H1 (cell line): ENCODE measurements at regions not wholly inside any gene's neighbourhood (a gene's known extent, or its start where the extent isn't known, plus 50 kb on each side); places are given as distances from the start of the nearest gene placed in this dataset.

ENCODE experiments used
- CTCF ChIA-PET: fragments of 300-600 bp; sonication (Branson Sonifier 250); formaldehyde crosslinking; loops from one replicate; lab custom pipeline; 2021; ENCODE audit not compliant: partially characterized antibody; lab: Charles Lee
- POLR2A ChIA-PET: fragments of 300-600 bp; sonication (Branson Sonifier 250); formaldehyde crosslinking; loops from one replicate; lab custom pipeline; 2021; ENCODE audit warnings: inconsistent platforms; ENCODE audit not compliant: partially characterized antibody; lab: Charles Lee
- DNase-seq, 2 experiments: peaks; one replicate each; pipeline versions ENCODE4 v3.0.0 to v3.0.0-alpha.2; 2010 to 2022; ENCODE audit warnings: low spot score in 2 of 2, low read depth in 1 of 2, mixed read lengths in 1 of 2
- FAIRE-seq: peaks from 2 replicates; lab custom pipeline; 2011; peaks lifted over from hg19 to GRCh38; lab: Jason Lieb, UNC
- H2AFZ ChIP-seq: 2 replicates; pipeline ENCODE4 v1.8.1; 2012; ENCODE audit warnings: low read length, inconsistent platforms
- H2AK5ac ChIP-seq: 2 replicates; pipeline ENCODE4 v1.6.1; 2013; ENCODE audit warnings: low read depth, low read length
- H2BK120ac ChIP-seq: replicated peaks from 2 replicates; pipeline ENCODE3; 2013; ENCODE audit warnings: low read depth, low read length, inconsistent platforms
- H2BK12ac ChIP-seq: 2 replicates; pipeline ENCODE4 v1.6.1; 2013; ENCODE audit warnings: low read depth, low read length
- H2BK15ac ChIP-seq: 2 replicates; pipeline ENCODE4 v1.6.1; 2013; ENCODE audit warnings: low read length
- H2BK20ac ChIP-seq: 2 replicates; pipeline ENCODE4 v1.6.1; 2013; ENCODE audit warnings: low read length
- H2BK5ac ChIP-seq: 2 replicates; pipeline ENCODE4 v1.6.1; 2013; ENCODE audit warnings: low read depth, low read length
- H3K14ac ChIP-seq: 2 replicates; pipeline ENCODE4 v1.6.1; 2013; ENCODE audit warnings: inconsistent platforms; ENCODE audit not compliant: insufficient read length
- H3K18ac ChIP-seq: 2 replicates; pipeline ENCODE4 v1.6.1; 2013; ENCODE audit warnings: low read length; ENCODE audit errors: extremely low read depth
- H3K23ac ChIP-seq: 2 replicates; pipeline ENCODE4 v1.6.1; 2013; ENCODE audit warnings: inconsistent platforms; ENCODE audit not compliant: insufficient read length
- H3K23me2 ChIP-seq: 2 replicates; pipeline ENCODE4 v1.6.1; 2013; ENCODE audit warnings: low read depth, low read length
- H3K27ac ChIP-seq: 2 replicates; pipeline ENCODE4 v1.6.1; 2011; ENCODE audit warnings: low read depth, low read length, inconsistent platforms
- H3K27me3 ChIP-seq, 4 experiments: replicated peaks in 1 of 4; 1 replicate in 1 of 4; 2 replicates in 3 of 4; pipeline versions ENCODE4 v1.6.1 to v1.8.1; 2011 to 2013; ENCODE audit warnings: low read length in 3 of 4, mild to moderate bottlenecking in 3 of 4, inconsistent platforms in 2 of 4, mixed read lengths in 2 of 4, moderate library complexity in 1 of 4; ENCODE audit not compliant: control insufficient read depth in 3 of 4, insufficient read depth in 3 of 4; ENCODE audit errors: extremely low read depth in 1 of 4
- H3K36me3 ChIP-seq, 4 experiments: 2 replicates each; pipeline versions ENCODE4 v1.6.1 to v1.8.1; 2011 to 2013; ENCODE audit warnings: mild to moderate bottlenecking in 4 of 4, low read length in 3 of 4, moderate library complexity in 2 of 4, control low read depth in 1 of 4, inconsistent platforms in 1 of 4; ENCODE audit not compliant: insufficient read depth in 4 of 4, control insufficient read depth in 2 of 4
- H3K4ac ChIP-seq: replicated peaks from 2 replicates; pipeline ENCODE3; 2013; ENCODE audit warnings: low read length, low read depth, mixed read lengths, inconsistent platforms; ENCODE audit not compliant: insufficient read length
- H3K4me1 ChIP-seq, 4 experiments: replicated peaks in 1 of 4; 1 replicate in 1 of 4; 2 replicates in 3 of 4; pipeline versions ENCODE4 v1.6.1 to v1.8.1; 2011 to 2013; ENCODE audit warnings: low read length in 3 of 4, inconsistent platforms in 2 of 4, mixed read lengths in 1 of 4; ENCODE audit not compliant: insufficient read depth in 4 of 4, control insufficient read depth in 3 of 4
- H3K4me2 ChIP-seq, 2 experiments: 2 replicates each; pipeline versions ENCODE4 v1.6.1 to v1.8.1; 2011 to 2013; ENCODE audit warnings: low read depth in 2 of 2, low read length in 2 of 2, control low read depth in 1 of 2, inconsistent platforms in 1 of 2, mild to moderate bottlenecking in 1 of 2; ENCODE audit not compliant: insufficient read depth in 1 of 2
- H3K4me3 ChIP-seq, 4 experiments: fragments of 200-600, 300-600 bp in 1 of 4; sonication (generic), shearing (Covaris generic), sonication (Bioruptor Twin) in 1 of 4; 2 replicates each; pipeline versions ENCODE4 v1.5.1 to v1.8.1; 2011 to 2016; ENCODE audit warnings: low read length in 4 of 4, low read depth in 3 of 4, control low read depth in 2 of 4, inconsistent platforms in 2 of 4, mild to moderate bottlenecking in 2 of 4, mixed read lengths in 1 of 4, moderate library complexity in 1 of 4; ENCODE audit not compliant: insufficient read depth in 2 of 4; ENCODE audit errors: extremely low read depth in 1 of 4
- H3K56ac ChIP-seq: replicated peaks from 2 replicates; pipeline ENCODE3; 2013; ENCODE audit warnings: low read depth, mild to moderate bottlenecking, mixed read lengths, low read length, inconsistent platforms; ENCODE audit not compliant: insufficient read length
- H3K79me1 ChIP-seq: 2 replicates; pipeline ENCODE4 v1.6.1; 2013; ENCODE audit warnings: low read depth, low read length, control low read depth
- H3K79me2 ChIP-seq, 2 experiments: 2 replicates each; pipeline versions ENCODE4 v1.6.1 to v1.8.1; 2012 to 2013; ENCODE audit warnings: low read length in 2 of 2, mild to moderate bottlenecking in 2 of 2, inconsistent platforms in 1 of 2; ENCODE audit not compliant: insufficient read depth in 2 of 2, control insufficient read depth in 1 of 2
- H3K9ac ChIP-seq, 4 experiments: replicated peaks in 1 of 4; 1 replicate in 1 of 4; 2 replicates in 3 of 4; pipeline versions ENCODE4 v1.6.1 to v1.8.1; 2011 to 2013; ENCODE audit warnings: low read depth in 3 of 4, low read length in 3 of 4, control low read depth in 2 of 4, mild to moderate bottlenecking in 2 of 4, moderate library complexity in 2 of 4, inconsistent platforms in 1 of 4; ENCODE audit errors: extremely low read depth in 1 of 4
- H3K9me3 ChIP-seq, 2 experiments: 2 replicates each; pipeline versions ENCODE4 v1.6.1 to v1.8.1; 2012 to 2013; ENCODE audit warnings: mild to moderate bottlenecking in 2 of 2, moderate library complexity in 2 of 2, control low read depth in 1 of 2, inconsistent platforms in 1 of 2, low read depth in 1 of 2, low read length in 1 of 2, mixed read lengths in 1 of 2; ENCODE audit not compliant: insufficient read depth in 2 of 2
- H4K20me1 ChIP-seq, 2 experiments: replicated peaks in 1 of 2; 2 replicates each; pipeline versions ENCODE3 to v1.8.1; 2011 to 2013; ENCODE audit warnings: inconsistent platforms in 2 of 2, low read length in 2 of 2, mild to moderate bottlenecking in 1 of 2; ENCODE audit not compliant: insufficient read depth in 2 of 2, control insufficient read depth in 1 of 2
- H4K5ac ChIP-seq: 2 replicates; pipeline ENCODE4 v1.6.1; 2013; ENCODE audit warnings: low read length, low read depth, mixed read lengths, inconsistent platforms; ENCODE audit not compliant: insufficient read length
- H4K8ac ChIP-seq: 2 replicates; pipeline ENCODE4 v1.8.0; 2013; ENCODE audit warnings: mild to moderate bottlenecking, moderate library complexity, low read length, inconsistent platforms; ENCODE audit not compliant: insufficient read depth; ENCODE audit errors: extremely low read depth
- H4K91ac ChIP-seq: replicated peaks from 2 replicates; pipeline ENCODE3; 2013; ENCODE audit warnings: low read length, mixed read lengths, inconsistent platforms; ENCODE audit not compliant: insufficient read length
- ATF3 ChIP-seq: IDR thresholded peaks from 2 replicates; pipeline ENCODE4 v1.6.1; 2011; ENCODE audit warnings: low read depth, mild to moderate bottlenecking, low read length; ENCODE audit not compliant: insufficient read depth
- CHD1 ChIP-seq: IDR thresholded peaks from 2 replicates; pipeline ENCODE4 v1.6.1; 2012; ENCODE audit warnings: low read depth, low read length, improper control_type of control experiment
- CTCF ChIP-seq, 3 experiments: IDR thresholded peaks; 1 replicate in 2 of 3; 2 replicates in 1 of 3; pipeline versions ENCODE4 v1.5.1 to v1.6.1; 2011; ENCODE audit warnings: low read length in 3 of 3, mild to moderate bottlenecking in 3 of 3, inconsistent platforms in 2 of 3, low read depth in 1 of 3, moderate library complexity in 1 of 3; ENCODE audit not compliant: insufficient read depth in 1 of 3; ENCODE audit errors: control extremely low read depth in 1 of 3
- HDAC6 ChIP-seq: IDR thresholded peaks from one replicate; pipeline ENCODE4 v1.7.1; 2012; ENCODE audit warnings: low read depth, mild to moderate bottlenecking, inconsistent platforms, low read length, moderate library complexity
- RAD21 ChIP-seq, 2 experiments: IDR thresholded peaks in 1 of 2; conservative IDR thresholded peaks in 1 of 2; 2 replicates each; pipeline ENCODE4 v1.6.1; 2011; ENCODE audit warnings: low read depth in 2 of 2, low read length in 2 of 2, improper control_type of control experiment in 1 of 2, inconsistent platforms in 1 of 2, mild to moderate bottlenecking in 1 of 2, moderate library complexity in 1 of 2
- RFX5 ChIP-seq: IDR thresholded peaks from 2 replicates; pipeline ENCODE4 v1.6.1; 2011; ENCODE audit warnings: low read depth, low read length, improper control_type of control experiment, borderline replicate concordance
- SIRT6 ChIP-seq: IDR thresholded peaks from one replicate; pipeline ENCODE4 v1.7.1; 2012; ENCODE audit warnings: low read length, inconsistent platforms
- WGBS, 2 experiments: shearing (Covaris generic) in 1 of 2; methylation state at CpG; one replicate each; pipeline versions ENCODE4 v1.1.6 to v1.1.7; 2013 to 2015; ENCODE audit warnings: low lambda C conversion rate in 2 of 2, mixed read lengths in 2 of 2, inconsistent platforms in 1 of 2, low coverage in 1 of 2, missing lambda C conversion rate in 1 of 2; ENCODE audit not compliant: insufficient replicate concordance in 2 of 2, insufficient coverage in 1 of 2, insufficient read length in 1 of 2; ENCODE audit errors: extremely low coverage in 1 of 2, missing lambda C conversion rate in 1 of 2; 5-methylcytosine and 5-hydroxymethylcytosine counted together

- Histone ChIP-seq H2BK15ac (peak overlapping the region; percentile 61; the same call in 1 of the 2 replicates), H3K36me3 (no peaks in the 10 kb centered on the region), H2BK120ac (no peak overlapping the region), H4K5ac (no peak overlapping the region), H4K91ac (no peak overlapping the region), H3K56ac (no peak overlapping the region), H3K4me2 (no peak overlapping the region), H3K23me2 (no peaks in the 10 kb centered on the region), H3K27ac (no peak overlapping the region), H4K20me1 (no peaks in the 10 kb centered on the region), H3K4ac (no peak overlapping the region), H2AFZ (no peak overlapping the region), H3K23ac (no peak overlapping the region), H2BK5ac (no peak overlapping the region), H3K14ac (no peak overlapping the region), H4K8ac (no peak overlapping the region), H3K27me3 (no peaks in the 10 kb centered on the region), H3K79me2 (no peaks in the 10 kb centered on the region), H2BK12ac (no peak overlapping the region), H3K9ac (no peak overlapping the region), H3K18ac (no peak overlapping the region), H3K4me3 (no peak overlapping the region), H3K9me3 (no peaks in the 10 kb centered on the region), H2BK20ac (no peak overlapping the region), H3K79me1 (no peaks in the 10 kb centered on the region), H3K4me1 (no peaks in the 10 kb centered on the region), H2AK5ac (no peak overlapping the region)
- TF ChIP-seq RAD21 (IDR thresholded peaks at IDR 0.05 in 1 of 2, conservative IDR thresholded peaks at IDR 0.05 in 1 of 2; ENCODE audit: low read depth in 2 of 2, low read length in 2 of 2) (no peak), CTCF (IDR thresholded peaks at IDR 0.05; ENCODE audit: control extremely low read depth in 1 of 3, insufficient read depth in 1 of 3, low read depth in 1 of 3, low read length in 3 of 3) (no peak), ATF3 (no peak), RFX5 (no peak), SIRT6 (no peak), HDAC6 (no peak), CHD1 (no peak)
- WGBS, 2 experiments: 84% methylated on average over 4 of the region's 4 CpGs; no CpG with 5 or more reads in 1 of the 2 experiments
- POLR2A ChIA-PET: no interaction called here
- FAIRE-seq (no peak), DNase-seq (no peak)
- CTCF ChIA-PET: interaction anchor here (0.6 kb wide), 1 partner anchor 20 kb away, joined by 3 read pairs; no protein-coding TSS in a partner anchor
Observed at GRCh38 chr12:13561923-13562322, 365.4 kb downstream of the EMP1 start.
